Muscle of arm (tissue), 1 donor: ENCODE measurements at regions not wholly inside any gene's neighbourhood (a gene's known extent, or its start where the extent isn't known, plus 50 kb on each side); places are given as distances from the start of the nearest gene placed in this dataset.

Experiments used
- DNase-seq: peaks from one replicate; pipeline ENCODE4 v3.0.0-alpha.2; 2013

GRCh38 chr3:94996743-94997142 is 933.9 kb downstream of the NSUN3 start:
- no peak for DNase-seq

- no peak for DNase-seq
Measured at GRCh38 chr3:95002438-95003046, 939.7 kb downstream of the NSUN3 start.

GRCh38 chr3:95028688-95029087 is 965.8 kb downstream of the NSUN3 start:
- no peak for DNase-seq

- no peak for DNase-seq
Measured at GRCh38 chr3:95029644-95030043, 966.8 kb downstream of the NSUN3 start.

GRCh38 chr3:95036526-95037021 is 973.7 kb downstream of the NSUN3 start:
- no peak for DNase-seq

GRCh38 chr3:95037097-95037496 is 974.2 kb downstream of the NSUN3 start:
- no peak for DNase-seq

DNA sequence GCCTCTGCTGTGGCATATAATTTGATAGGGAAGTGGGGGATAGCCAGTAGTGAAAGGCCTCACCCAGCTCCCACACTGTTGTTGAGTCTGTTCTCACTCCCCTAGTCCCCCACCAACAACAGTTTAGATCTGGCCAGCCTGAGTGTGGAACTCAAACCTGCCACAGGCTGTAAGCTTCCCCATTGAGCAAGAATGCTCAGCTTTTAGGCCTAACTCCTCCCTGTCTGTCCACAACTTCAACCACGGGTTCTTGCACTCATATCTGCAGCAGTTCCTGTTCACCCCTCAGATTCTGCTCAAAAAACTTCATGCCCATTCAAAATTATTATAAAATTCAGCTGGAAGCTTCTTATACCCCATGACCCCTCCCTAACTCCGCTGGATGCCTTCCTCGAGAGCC is 975.1 kb downstream of the NSUN3 start:
- no peak for DNase-seq

GRCh38 chr3:95044101-95044500 is 981.2 kb downstream of the NSUN3 start:
- DNase-seq = no peak

GRCh38 chr3:95048564-95048963 is 985.7 kb downstream of the NSUN3 start:
- no peak for DNase-seq

- DNase-seq = no peak
Measured at GRCh38 chr3:95049841-95050240, 987.0 kb downstream of the NSUN3 start.

- no peak for DNase-seq
Measured at GRCh38 chr3:95055288-95055687, 992.4 kb downstream of the NSUN3 start.

GRCh38 chr3:95082191-95082590 is 1019.3 kb downstream of the NSUN3 start:
- DNase-seq = no peak

GRCh38 chr3:95084738-95085137 is 1021.9 kb downstream of the NSUN3 start:
- no peak for DNase-seq

- DNase-seq = no peak
Measured at GRCh38 chr3:95088464-95088863, 1025.6 kb downstream of the NSUN3 start.

- DNase-seq = no peak
Measured at GRCh38 chr3:95097493-95097892, 1034.6 kb downstream of the NSUN3 start.

- no peak for DNase-seq
Measured at GRCh38 chr3:95120921-95121320, 1058.1 kb downstream of the NSUN3 start.

GRCh38 chr3:95123104-95123503 is 1060.2 kb downstream of the NSUN3 start:
- DNase-seq = no peak

DNA sequence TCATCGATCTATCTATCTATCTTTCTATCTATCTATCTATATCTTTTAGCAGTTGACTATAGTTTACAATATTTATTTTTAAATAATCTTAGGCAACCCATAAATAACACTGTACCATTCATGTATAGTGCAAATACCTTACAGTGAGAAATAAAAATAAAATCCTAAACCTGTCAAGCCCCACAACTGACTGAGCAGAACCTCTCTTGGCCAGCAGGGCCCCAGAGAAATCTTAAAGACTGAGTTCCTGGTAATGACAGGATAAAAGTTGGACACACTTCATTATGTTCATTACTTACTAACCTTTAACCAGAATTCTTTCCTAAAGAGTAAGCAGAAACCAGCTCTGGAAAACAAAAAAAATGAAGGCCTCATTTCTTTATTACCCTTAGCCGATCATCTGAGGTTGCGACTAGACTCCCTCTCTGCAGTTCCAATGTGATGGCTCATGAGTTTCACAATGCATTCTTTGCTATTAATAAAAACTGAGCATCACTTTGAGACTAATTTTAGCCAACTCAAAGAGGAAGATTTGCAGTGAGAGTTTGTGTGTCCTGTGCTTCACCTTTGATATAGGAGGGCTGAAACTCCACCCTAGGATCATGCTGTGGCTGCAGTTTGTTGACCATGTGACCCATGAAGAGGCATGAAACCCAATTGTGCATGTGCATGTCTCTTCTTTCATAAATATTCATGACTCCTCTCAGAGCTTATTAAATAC is 1072.0 kb downstream of the NSUN3 start:
- no peak for DNase-seq

DNA sequence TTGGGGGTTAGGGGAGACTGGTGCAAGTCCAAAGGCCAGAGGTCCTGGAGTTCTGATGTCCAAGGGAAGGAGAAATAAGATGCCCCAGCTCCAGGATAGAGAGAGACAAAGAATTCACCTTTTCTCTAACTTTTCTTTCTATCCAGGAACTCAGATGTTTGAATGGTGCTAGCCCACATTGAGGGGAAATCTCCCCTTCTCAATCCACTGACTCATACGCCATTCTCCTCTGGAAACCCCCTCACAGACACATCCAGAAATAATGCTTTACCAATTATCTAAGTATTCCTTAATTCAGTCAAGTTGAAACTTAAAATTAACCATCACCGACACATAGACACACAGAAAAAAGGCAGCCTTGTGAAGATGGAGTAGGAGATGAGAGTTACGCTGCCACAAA is 1085.2 kb downstream of the NSUN3 start:
- DNase-seq = no peak

GRCh38 chr3:95151590-95151989 is 1088.7 kb downstream of the NSUN3 start:
- no peak for DNase-seq

- no peak for DNase-seq
Measured at GRCh38 chr3:95154766-95155165, 1091.9 kb downstream of the NSUN3 start.

- DNase-seq = no peak
Measured at GRCh38 chr3:95162794-95163193, 1099.9 kb downstream of the NSUN3 start.

DNA sequence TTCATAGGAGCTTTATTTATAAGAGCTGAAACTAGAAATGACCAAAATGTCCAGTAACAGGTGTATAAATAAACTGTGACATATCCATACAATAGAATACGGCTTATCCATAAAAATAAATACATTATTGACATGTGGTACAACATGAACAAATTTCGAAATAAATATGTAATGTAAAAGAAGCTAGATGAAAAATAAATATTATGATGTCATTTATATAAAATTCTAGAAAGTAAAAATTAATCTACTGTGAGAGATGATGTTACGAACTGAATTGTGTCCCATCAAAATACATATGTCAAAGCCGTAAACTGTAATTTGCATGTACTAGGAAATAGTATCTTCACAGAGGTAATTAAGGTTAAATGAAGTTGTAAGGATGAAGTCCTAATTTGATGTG is 1104.9 kb downstream of the NSUN3 start:
- DNase-seq = no peak

- no peak for DNase-seq
Measured at GRCh38 chr3:95168526-95168925, 1105.7 kb downstream of the NSUN3 start.
